ENCODE measurements at regions not wholly inside any gene's neighbourhood (a gene's known extent, or its start where the extent isn't known, plus 50 kb on each side); places are given as distances from the start of the nearest gene placed in this dataset.
"Not testable (repeated sequence)": the region's sequence is repeated elsewhere in the genome, so short reads cannot be mapped to it uniquely, and the experiment has no call there.

GRCh38 chr11:96447208-96448110, 57.6 kb downstream of the JRKL start:
- no peak for DNase-seq (ENCODE audit: low read depth)

- DNase-seq (ENCODE audit: low read depth) = no peak
These were observed 58.4 kb downstream of the JRKL start for GRCh38 chr11:96448225-96448624.

DNA sequence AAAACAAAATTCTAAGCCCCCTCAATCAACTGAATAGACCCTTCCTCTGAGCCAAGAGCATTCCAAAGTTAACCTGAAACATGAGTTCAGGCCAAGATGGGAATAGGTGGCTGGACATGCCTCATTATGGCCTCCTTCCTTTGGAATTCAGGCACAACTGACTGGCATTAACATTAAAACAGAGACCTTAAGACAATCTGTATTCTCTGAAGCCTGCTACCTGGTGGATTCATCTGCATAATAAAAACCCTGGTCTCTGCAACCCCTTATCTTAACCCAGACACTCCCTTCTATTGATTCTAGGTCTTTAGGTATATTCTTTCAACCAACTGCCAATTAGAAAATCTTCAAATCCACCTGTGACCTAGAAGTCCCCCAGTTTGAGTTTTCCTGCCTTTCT, 66.3 kb downstream of the JRKL start:
- no peak for DNase-seq (ENCODE audit: low read depth)

DNA sequence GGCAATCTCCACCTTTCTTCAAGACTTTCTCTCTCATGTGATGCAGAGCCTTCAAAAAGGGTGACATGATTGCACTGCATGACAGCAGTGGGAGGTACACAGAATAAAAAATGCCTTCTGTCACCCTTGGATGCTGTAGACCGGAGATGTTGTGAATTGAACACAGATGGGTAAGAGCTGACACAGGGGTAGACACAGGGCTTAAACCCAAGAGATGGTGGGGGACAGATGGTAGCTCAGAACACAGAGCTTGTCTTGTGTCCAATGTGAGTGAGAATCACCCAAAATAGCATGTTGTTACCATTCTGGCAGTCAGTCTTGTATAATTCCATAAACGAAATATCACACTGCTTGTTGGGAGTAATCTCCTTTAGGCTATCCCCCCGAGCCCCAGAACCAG, 69.9 kb downstream of the JRKL start:
- DNase-seq (ENCODE audit: low read depth) = no peak

DNA sequence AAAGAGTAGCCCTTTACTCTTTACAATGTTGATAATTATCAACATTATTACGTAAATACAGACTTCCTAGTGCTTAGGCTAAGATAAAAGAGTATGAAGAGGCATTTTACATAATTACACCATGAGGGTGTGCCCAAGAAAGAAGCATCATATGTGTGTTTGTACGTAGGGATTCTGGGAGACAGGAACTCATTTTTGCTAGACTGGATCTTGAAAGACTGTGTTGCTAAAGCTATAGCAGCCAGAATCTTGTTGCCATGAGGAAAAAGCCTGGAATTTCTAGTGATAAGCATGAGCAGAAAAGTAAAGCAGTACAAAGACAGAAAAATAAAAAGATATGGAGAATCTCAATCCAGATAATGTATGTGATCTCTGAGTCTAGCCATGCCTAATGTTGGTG, 72.1 kb downstream of the JRKL start:
- no peak for DNase-seq (ENCODE audit: low read depth)

DNA sequence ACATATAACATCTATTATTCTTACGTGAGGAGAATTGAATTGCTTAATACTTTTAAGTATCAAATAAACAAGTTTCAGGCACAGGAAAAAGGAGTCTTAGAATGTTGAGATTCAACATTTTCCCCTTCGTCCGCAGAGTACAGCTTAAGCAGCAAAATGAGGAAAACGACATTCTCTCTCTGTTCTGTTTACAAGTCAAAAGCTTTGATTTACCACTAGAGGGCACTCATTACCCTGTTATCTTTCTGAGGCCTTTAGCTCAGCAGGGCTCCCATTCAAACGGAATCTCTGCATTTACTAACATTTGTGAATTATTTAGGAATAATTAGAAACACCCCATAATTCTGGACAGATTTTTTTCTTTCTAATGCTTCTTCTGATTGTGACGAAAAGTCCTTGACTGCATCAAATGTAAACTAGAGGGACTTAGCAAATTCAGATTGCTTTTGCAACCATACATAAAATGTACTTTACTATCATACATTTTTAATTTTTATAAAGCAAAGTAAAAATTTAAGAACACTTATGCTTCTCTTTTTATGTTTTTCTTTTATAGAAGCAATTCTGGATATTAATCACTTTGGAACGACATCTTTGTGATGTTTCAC, 75.0 kb downstream of the JRKL start:
- peak; percentile 65 for DNase-seq (ENCODE audit: low read depth)

GRCh38 chr11:96465512-96465911, 75.7 kb downstream of the JRKL start:
- DNase-seq (ENCODE audit: low read depth) = peak; percentile 11

- no peak for DNase-seq (ENCODE audit: low read depth)
These were observed 76.8 kb downstream of the JRKL start for GRCh38 chr11:96466607-96467006.

DNA sequence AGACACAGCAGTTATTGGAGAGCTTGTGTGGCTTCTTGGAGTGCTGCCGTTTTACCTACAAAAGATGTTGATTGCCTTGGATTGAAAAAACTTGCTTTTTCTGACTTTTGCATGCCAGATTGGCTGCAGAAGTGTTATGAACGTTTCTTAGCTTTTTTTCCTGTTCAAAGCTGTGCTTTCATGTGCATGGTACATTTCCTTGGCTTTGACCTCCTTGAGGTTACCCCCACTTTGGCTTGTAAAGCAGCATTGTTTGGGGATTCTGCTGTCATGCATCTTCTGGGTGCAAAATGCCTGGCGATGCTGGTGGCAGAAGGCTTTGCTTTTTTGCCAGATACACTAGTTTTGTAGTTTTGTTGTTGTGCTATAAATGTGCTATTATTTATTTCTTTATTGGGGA, 80.0 kb downstream of the JRKL start:
- DNase-seq (ENCODE audit: low read depth) = no peak

DNA sequence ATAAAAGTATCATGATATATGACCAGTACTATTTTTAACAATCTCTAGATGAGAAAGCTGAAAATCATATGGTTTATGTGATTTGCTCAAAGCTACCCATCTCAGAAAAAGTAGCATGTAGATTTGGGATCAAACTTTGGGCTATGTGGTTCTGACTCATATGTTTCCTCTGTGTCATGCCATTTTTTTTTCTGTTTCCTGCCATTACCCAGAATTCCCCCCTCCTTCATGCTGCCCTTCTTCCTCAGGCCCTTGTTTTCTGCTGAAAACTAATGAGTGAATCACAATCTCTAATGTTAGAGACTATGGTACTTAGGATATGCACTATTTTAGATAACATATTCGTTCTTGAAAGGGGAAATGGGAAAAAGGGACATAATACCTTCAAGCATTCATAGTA, 80.7 kb downstream of the JRKL start:
- no peak for DNase-seq (ENCODE audit: low read depth)

- no peak for DNase-seq (ENCODE audit: low read depth)
These were observed 82.3 kb downstream of the JRKL start for GRCh38 chr11:96472085-96472484.

- DNase-seq (ENCODE audit: low read depth) = no peak
These were observed 84.5 kb downstream of the JRKL start for GRCh38 chr11:96474263-96474662.

GRCh38 chr11:96481204-96481603, 91.4 kb downstream of the JRKL start:
- DNase-seq (ENCODE audit: low read depth) = no peak

GRCh38 chr11:96481771-96482170, 92.0 kb downstream of the JRKL start:
- DNase-seq (ENCODE audit: low read depth) = no peak

GRCh38 chr11:96482193-96482592, 92.4 kb downstream of the JRKL start:
- DNase-seq (ENCODE audit: low read depth) = no peak

GRCh38 chr11:96483374-96483955, 93.7 kb downstream of the JRKL start:
- no peak for DNase-seq (ENCODE audit: low read depth)

DNA sequence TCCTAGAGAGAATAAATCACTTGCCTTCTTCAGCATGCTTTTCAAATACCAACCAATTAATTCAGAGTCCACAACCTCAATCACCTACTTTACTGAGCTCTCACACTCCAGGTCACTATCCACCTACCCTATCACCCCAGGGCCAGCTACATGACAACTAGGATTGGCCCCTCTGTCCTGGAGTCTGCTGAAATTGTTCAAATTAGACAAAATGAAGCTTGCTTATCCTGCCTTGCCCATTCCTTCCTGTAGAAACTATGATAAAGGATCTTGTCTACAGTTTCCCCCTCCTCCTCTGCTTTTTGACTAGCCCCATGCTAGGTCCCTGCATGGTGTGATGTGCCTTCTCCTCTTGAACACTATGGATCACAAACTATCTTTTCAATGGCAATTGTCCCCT, 94.5 kb downstream of the JRKL start:
- no peak for DNase-seq (ENCODE audit: low read depth)

DNA sequence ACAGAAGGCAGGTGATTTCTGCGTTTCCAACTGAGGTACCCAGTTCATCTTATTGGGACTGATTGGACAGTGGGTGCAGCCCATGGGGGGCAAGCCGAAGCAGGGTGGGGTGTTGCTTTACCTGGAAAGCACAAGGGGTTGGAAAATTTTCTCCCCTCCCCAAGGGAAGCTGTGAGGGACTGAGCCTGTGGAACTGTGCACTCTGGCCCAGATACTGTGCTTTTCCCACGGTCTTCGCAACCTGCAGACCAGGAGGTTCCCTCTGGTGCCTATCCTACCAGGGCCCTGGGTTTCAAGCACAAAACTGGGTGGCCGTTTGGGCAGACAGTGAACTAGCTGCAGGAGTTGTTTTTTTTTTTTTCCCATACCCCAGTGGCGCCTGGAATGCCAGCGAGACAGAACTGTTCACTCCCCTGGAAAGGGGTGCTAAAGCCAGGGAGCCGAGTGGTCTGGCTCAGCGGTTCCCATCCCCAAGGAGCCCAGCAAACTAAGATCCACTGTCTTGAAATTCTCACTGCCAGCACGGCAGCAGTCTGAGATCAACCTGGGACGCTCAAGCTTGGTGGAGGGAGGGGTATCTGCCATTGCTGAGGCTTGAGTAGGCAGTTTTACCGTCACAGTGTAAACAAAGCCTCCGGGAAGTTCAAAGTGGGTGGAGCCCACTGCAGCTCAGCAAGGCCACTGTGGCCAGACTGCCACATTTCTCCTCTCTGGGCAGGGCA, 97.2 kb downstream of the JRKL start:
- DNase-seq (ENCODE audit: low read depth) = no peak

- DNase-seq (ENCODE audit: low read depth) = not testable (repeated sequence)
These were observed 99.1 kb downstream of the JRKL start for GRCh38 chr11:96488911-96489310.

DNA sequence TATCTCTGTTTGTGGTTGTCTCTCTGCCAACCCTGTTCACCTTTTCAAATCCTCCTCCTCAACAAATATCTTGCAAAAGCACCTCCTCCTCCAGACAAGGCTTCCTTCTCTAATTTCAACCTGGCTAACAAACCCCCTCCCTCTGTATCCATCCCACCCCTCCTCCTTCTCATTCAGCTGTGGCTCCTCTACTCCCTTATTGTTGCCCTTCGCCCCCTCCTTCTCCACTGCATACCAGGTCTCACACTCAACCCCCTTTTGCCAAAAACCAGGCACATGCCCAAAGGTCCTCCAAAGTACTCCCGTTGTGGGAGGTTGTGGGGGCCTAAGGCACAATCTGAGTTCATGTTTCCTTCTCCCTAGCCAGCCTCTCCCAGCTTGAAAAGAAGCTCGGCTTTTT, 110.6 kb downstream of the JRKL start:
- DNase-seq (ENCODE audit: low read depth) = no peak

DNA sequence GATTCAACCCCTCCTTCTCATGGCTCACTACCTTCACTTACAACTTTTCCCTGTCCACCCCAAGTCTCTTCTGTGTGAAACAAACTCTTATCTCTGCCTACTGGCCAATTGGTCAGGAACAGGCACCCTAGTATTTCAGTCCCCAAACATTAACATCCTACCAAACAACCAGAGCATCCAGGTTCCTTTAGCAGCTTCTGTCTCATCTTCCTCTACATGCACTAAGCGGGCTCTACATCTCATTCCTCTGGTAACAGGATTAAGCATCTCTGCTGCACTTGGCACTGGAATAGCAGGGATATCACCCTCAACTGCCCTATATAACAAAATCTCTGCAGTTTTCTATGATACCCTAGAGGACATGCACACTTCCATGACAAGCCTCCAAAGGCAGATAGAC, 116.2 kb downstream of the JRKL start:
- DNase-seq (ENCODE audit: low read depth) = no peak

- no peak for DNase-seq (ENCODE audit: low read depth)
These were observed 117.1 kb downstream of the JRKL start for GRCh38 chr11:96506953-96507354.

Data from myocyte (in vitro differentiated cells).